GM12878 (cell line): ENCODE measurements at regions not wholly inside any gene's neighbourhood (a gene's known extent, or its start where the extent isn't known, plus 50 kb on each side); places are given as distances from the start of the nearest gene placed in this dataset.
A peak's percentile ranks its signal among the peaks of the same experiment; 100 is the strongest.

Source experiments
- ATF7 ChIP-seq: fragments of 450-650 bp; IDR thresholded peaks from 2 replicates; pipeline ENCODE4 v1.6.1; 2016; ENCODE audit warnings: low read depth, mild to moderate bottlenecking
- BHLHE40 ChIP-seq, 2 experiments: fragments of 450-650 bp in 1 of 2; IDR thresholded peaks; 2 replicates each; pipeline ENCODE4 v1.6.1; 2011 to 2017; ENCODE audit warnings: low read depth in 2 of 2, borderline replicate concordance in 1 of 2, improper control_type of control experiment in 1 of 2, low read length in 1 of 2, mild to moderate bottlenecking in 1 of 2
- CREB1 ChIP-seq: IDR thresholded peaks from 2 replicates; pipeline ENCODE4 v1.6.1; 2012; ENCODE audit warnings: low read depth, mild to moderate bottlenecking, inconsistent platforms
- CTCF ChIP-seq, 3 experiments: IDR thresholded peaks in 2 of 3; conservative IDR thresholded peaks in 1 of 3; 2 replicates each; pipeline ENCODE4 v1.5.1; 2011; ENCODE audit warnings: low read depth in 3 of 3, low read length in 3 of 3, mild to moderate bottlenecking in 3 of 3, control low read depth in 2 of 3, moderate library complexity in 2 of 3, inconsistent platforms in 1 of 3, mixed read lengths in 1 of 3; ENCODE audit not compliant: control insufficient read depth in 2 of 3, insufficient read depth in 1 of 3; ENCODE audit errors: extremely low read depth in 1 of 3
- E2F8 ChIP-seq: fragments of 450-650 bp; IDR thresholded peaks from 2 replicates; pipeline ENCODE4 v1.6.1; 2018; ENCODE audit warnings: mild to moderate bottlenecking, low read depth, moderate library complexity; ENCODE audit not compliant: partially characterized antibody
- ELK1 ChIP-seq: IDR thresholded peaks from 2 replicates; pipeline ENCODE4 v1.6.1; 2012; ENCODE audit warnings: low read depth, low read length, improper control_type of control experiment
- FOXM1 ChIP-seq: IDR thresholded peaks from 2 replicates; pipeline ENCODE4 v1.6.1; 2012; ENCODE audit warnings: low read depth, mild to moderate bottlenecking, inconsistent platforms, low read length, moderate library complexity
- HDGF ChIP-seq: fragments of 450-650 bp; IDR thresholded peaks from 2 replicates; pipeline ENCODE4 v1.6.1; 2016; ENCODE audit warnings: antibody characterized with exemption
- HSF1 ChIP-seq: fragments of 150-350 bp; IDR thresholded peaks from 2 replicates; pipeline ENCODE4 v1.6.1; 2014; ENCODE audit warnings: mild to moderate bottlenecking, low read depth, low read length
- IRF4 ChIP-seq: IDR thresholded peaks from 2 replicates; pipeline ENCODE4 v1.6.1; 2011; ENCODE audit warnings: low read depth, low read length
- KDM1A ChIP-seq: fragments of 200-600 bp; sonication (generic); IDR thresholded peaks from 2 replicates; pipeline ENCODE4 v1.6.1; 2016; ENCODE audit warnings: borderline replicate concordance
- LARP7 ChIP-seq: fragments of 450-650 bp; IDR thresholded peaks from 2 replicates; pipeline ENCODE4 v1.6.1; 2017; ENCODE audit warnings: mild to moderate bottlenecking
- MTA2 ChIP-seq: fragments of 450-650 bp; IDR thresholded peaks from 2 replicates; pipeline ENCODE4 v1.6.1; 2016; ENCODE audit warnings: low read depth, mild to moderate bottlenecking, moderate library complexity
- MYC ChIP-seq: IDR thresholded peaks from 2 replicates; pipeline ENCODE4 v1.6.1; 2011; ENCODE audit warnings: mild to moderate bottlenecking, low read length, moderate library complexity, inconsistent platforms; ENCODE audit not compliant: insufficient read depth, insufficient replicate concordance, insufficient read length, severe bottlenecking
- NFIC ChIP-seq: IDR thresholded peaks from 2 replicates; pipeline ENCODE4 v1.6.1; 2012; ENCODE audit warnings: low read depth, mild to moderate bottlenecking, inconsistent platforms, low read length, moderate library complexity
- NR2C2 ChIP-seq: IDR thresholded peaks from 2 replicates; pipeline ENCODE4 v1.6.1; 2011; ENCODE audit warnings: borderline replicate concordance, low read depth; ENCODE audit not compliant: control insufficient read depth, insufficient read length
- NRF1 ChIP-seq: conservative IDR thresholded peaks from 2 replicates; pipeline ENCODE4 v1.6.1; 2011; ENCODE audit warnings: mild to moderate bottlenecking, low read depth, low read length, improper control_type of control experiment
- PAX5 ChIP-seq: IDR thresholded peaks from 2 replicates; pipeline ENCODE4 v1.6.1; 2011; ENCODE audit warnings: low read depth, low read length, borderline replicate concordance
- POLR2AphosphoS2 ChIP-seq: IDR thresholded peaks from 2 replicates; pipeline ENCODE4 v1.6.1; 2011; ENCODE audit warnings: low read depth, mild to moderate bottlenecking, low read length, improper control_type of control experiment, moderate library complexity
- POU2F2 ChIP-seq: IDR thresholded peaks from 3 replicates; pipeline ENCODE4 v1.6.1; 2011; ENCODE audit warnings: low read depth, mild to moderate bottlenecking, low read length, borderline replicate concordance
- SPI1 ChIP-seq: IDR thresholded peaks from 2 replicates; pipeline ENCODE4 v1.6.1; 2011; ENCODE audit warnings: low read depth, mild to moderate bottlenecking, low read length, moderate library complexity, borderline replicate concordance; ENCODE audit not compliant: insufficient read depth
- SRF ChIP-seq, 2 experiments: IDR thresholded peaks; 2 replicates each; pipeline ENCODE4 v1.6.1; 2011; ENCODE audit warnings: low read depth in 2 of 2, low read length in 2 of 2, mild to moderate bottlenecking in 1 of 2, moderate library complexity in 1 of 2

- TF ChIP-seq ELK1, result no peak
- no peak for TF ChIP-seq MYC
- no peak for TF ChIP-seq NFIC
- no peak for TF ChIP-seq POLR2AphosphoS2
- no peak for TF ChIP-seq HSF1
- TF ChIP-seq CTCF (IDR thresholded peaks at IDR 0.05 in 2 of 3, conservative IDR thresholded peaks at IDR 0.05 in 1 of 3; ENCODE audit: control insufficient read depth in 2 of 3, extremely low read depth in 1 of 3, insufficient read depth in 1 of 3, low read depth in 3 of 3, low read length in 3 of 3), result peak; percentile 53 to 58 (median 54)
- no peak for TF ChIP-seq FOXM1
- no peak for TF ChIP-seq SPI1
- TF ChIP-seq IRF4, result no peak
- no peak for TF ChIP-seq E2F8
- TF ChIP-seq BHLHE40 (IDR thresholded peaks at IDR 0.05; ENCODE audit: borderline replicate concordance in 1 of 2, low read depth in 2 of 2, low read length in 1 of 2), result no peak
- 0 out of 2 replicates have a peak, but pooled peaks have one; percentile 28 for TF ChIP-seq HDGF
- TF ChIP-seq CREB1, result no peak
- TF ChIP-seq PAX5, result no peak
- TF ChIP-seq LARP7, result no peak
- no peak for TF ChIP-seq MTA2
- TF ChIP-seq SRF (IDR thresholded peaks at IDR 0.05; ENCODE audit: low read depth in 2 of 2, low read length in 2 of 2), result no peak
- TF ChIP-seq POU2F2, result no peak
- no peak for TF ChIP-seq NRF1
- TF ChIP-seq KDM1A, result no peak
- no peak for TF ChIP-seq NR2C2
- TF ChIP-seq ATF7, result no peak
These were observed 62.9 kb upstream of the FAM171A1 start (continued) for GRCh38 chr10:15433850-15434537.
